GM21529 (cell line): ENCODE measurements at regions not wholly inside any gene's neighbourhood (a gene's known extent, or its start where the extent isn't known, plus 50 kb on each side); places are given as distances from the start of the nearest gene placed in this dataset.
"Not testable (repeated sequence)": the region's sequence is repeated elsewhere in the genome, so short reads cannot be mapped to it uniquely, and the experiment has no call there.

Source experiments
- ATAC-seq: cut with Tn5 transposase; IDR thresholded peaks from one replicate; pipeline ENCODE4 v1.9.1; 2021; ENCODE audit not compliant: unreplicated experiment

DNA sequence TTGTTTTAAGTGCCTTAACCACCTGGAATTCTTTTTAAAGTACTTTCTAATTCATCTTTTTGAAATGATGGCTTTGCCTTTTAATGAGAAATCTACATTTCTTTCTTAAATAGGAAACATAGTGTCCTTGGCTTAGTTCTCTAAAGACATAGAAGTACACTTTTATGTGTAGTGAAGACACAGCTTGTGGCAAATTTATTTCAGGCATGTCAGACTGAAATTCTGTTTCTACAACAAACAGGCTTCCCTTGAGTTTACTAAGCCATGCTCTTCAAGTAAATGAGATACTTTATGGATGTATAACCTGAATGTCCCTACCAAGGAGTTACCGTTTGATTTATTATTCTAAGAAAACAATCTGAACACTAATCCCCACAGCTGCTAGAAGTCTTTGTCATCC lies 136.9 kb upstream of the MAGI2 start:
- no peak for ATAC-seq

DNA sequence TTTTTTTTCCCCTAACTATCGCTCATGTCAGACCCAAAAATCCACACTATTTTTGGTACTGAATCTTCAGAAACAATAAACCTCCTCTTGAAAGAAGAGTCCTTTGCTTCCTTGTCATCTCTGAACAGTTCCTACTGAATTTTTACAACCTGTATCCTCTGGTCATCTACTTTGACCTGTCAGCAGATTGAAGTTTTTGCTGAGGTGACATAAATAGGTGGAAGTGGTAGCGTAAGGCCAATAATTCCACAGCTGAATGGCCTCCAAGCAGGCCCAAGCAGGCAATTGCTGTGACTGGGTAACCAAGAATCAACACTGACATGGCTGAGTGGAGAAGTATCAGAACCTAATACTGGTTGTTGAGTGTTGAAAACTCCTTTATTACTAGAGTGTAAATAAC lies 117.4 kb upstream of the MAGI2 start:
- no peak for ATAC-seq

DNA sequence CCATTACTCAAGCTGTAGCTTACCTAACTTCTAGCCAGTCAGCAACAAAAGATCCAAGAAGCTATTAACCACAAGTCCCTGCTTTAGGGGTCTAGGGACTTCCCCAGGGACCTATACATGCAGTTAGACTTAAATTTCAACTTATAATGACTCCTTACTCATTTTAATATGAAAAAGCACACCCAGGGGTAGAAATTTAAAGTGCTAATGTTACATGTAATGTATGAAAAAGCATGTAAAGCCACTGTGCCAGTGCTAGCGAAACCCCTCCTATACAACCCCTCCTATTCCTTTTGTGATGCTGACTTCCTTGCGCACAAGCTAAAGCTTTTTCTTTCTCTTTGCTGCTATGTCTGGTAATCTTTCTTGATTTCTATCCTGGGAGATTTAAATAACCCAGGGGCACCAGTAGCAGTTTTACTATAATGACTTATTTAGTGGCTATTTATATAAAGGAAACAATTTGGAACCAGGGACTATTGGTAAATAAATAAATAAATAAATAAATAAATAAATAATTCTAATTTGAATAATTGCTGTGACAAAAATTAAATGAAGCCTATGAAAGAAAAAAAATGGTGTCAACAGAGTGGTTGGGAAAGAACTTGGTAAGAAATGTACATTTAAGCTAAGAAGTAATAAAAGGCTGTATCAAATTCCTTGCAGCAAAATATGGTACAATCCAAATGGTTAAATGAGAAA lies 110.5 kb upstream of the MAGI2 start:
- ATAC-seq = no peak

DNA sequence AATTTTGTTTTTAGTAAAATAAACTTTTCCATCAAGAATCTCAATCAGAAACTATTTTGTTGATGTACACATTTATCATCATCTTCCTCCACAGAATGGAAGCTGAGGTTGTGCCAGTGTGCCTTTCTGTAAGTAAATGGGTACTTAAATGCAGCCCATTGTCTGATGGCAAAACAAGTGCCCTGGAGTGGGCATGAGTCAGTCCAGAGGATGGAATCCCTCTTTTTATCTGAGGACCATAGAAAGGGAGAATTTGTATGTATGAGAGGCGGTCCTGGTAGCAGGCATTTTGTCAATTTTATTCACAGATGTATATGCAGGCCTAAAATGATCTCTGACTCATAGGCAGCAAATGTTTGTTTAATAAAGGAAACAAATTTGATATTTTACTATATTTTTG lies 102.1 kb upstream of the MAGI2 start:
- ATAC-seq = no peak

DNA sequence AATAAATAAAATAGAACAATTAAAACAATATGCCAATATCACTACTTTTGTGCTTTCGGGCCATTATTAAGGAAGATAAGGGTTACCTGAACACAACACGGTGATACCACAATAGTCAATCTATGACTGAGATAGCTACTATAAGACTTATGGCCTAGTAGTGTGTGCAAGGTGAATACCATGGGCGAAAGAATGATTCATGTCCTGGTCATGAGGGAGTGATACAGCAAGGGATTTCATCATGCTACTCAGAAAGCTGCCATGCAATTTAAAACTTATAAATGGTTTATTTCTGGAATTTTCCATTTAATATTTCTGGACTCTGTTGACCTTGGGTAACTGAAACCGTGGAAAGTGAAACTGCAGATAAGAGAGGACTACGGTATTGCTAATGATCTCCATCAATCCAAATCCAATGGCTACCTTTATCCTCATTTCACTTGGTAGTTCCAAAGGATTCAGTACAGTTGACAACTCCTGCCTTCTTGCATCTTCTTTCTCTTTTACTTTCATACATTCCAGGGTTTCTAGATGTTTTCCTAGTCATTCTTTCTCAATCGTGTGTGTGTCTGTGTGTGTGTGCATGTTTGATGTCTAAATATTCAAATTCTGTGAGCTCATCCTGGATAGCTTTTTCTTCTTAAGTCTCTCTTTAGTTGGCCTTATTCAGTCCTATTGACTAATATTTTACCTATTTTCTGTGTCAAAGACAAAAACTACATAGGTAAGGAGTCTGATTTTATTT lies 100.5 kb upstream of the MAGI2 start:
- no peak for ATAC-seq

DNA sequence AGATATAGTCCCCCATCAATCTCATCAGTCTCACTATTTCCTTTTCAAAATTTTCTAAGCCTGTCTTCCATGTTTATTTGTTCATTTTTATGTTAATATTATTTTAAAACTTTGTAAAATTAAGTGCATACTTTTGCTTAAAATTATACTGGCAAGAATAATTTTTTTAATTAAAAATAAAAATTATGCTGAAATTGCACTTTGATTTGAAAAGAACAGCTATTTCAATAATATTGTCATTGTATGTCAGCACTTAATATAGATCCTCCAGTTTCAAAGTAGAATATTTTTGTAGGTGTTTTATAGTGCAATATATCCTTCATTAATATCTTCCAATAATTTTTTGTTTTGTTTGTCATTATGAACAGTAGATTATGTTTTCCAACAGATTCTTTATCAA lies 99.0 kb upstream of the MAGI2 start:
- no peak for ATAC-seq

DNA sequence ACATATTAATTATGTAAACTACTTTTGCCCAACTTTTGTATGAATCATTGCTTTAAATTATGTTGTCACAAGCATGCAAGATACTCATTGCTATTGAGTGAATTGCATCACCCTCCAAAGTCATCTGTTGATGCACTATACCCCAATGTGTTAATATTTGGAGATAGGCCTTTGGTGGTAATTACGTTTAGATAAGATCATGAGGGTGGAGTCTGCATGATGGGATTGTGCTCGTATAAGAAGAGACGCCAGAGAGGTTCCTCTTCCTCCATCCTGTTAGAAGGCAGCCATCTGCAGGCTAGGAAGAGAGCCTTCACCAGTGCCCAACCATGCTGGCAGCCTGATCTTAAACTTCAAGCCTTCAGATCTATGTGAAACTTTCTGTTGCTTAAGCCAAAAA lies 95.3 kb upstream of the MAGI2 start:
- ATAC-seq = no peak

GRCh38 chr7:79547132-79547531 lies 93.7 kb upstream of the MAGI2 start:
- no peak for ATAC-seq

DNA sequence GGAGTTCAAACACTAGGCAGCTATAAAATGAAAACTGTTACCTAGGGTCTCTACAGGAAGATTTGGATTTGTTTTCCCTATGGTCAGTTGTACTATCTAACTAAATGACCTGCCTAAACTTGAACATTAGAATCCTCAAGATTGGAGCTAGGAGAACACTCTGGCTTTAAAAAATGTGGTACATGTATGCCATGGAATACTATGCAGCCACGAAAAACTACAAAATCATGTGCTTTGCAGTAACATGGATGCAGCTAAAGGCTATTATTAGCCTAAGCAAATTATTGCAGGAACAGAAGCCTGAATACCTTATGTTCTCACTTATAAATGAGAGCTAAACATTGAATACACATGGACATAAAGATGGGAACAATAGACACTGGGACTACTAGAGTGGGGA lies 87.1 kb upstream of the MAGI2 start:
- no peak for ATAC-seq

DNA sequence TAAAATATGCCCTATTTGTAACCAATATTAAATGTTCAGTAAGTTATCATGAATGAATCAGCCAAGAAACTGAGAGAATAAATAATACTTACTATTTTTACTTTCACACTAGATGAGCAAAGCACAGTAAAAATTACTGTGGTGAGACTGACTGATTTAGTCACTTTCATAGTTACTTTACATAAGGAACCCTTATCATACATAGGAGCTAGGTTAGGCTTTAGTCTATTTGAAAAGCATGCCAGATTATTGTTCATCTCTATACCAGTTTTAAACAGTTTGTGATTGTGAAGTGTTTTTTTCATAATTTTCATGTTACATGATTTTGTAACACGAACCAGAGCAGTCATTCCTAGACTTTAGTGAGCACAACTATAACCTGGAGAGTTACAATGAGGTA lies 80.7 kb upstream of the MAGI2 start:
- no peak for ATAC-seq

GRCh38 chr7:79531905-79532664 lies 78.6 kb upstream of the MAGI2 start:
- no peak for ATAC-seq

GRCh38 chr7:79531116-79531515 lies 77.6 kb upstream of the MAGI2 start:
- no peak for ATAC-seq

GRCh38 chr7:79529881-79530235 lies 76.4 kb upstream of the MAGI2 start:
- ATAC-seq = no peak

- ATAC-seq = no peak
These were observed 75.9 kb upstream of the MAGI2 start for GRCh38 chr7:79529214-79529880.

DNA sequence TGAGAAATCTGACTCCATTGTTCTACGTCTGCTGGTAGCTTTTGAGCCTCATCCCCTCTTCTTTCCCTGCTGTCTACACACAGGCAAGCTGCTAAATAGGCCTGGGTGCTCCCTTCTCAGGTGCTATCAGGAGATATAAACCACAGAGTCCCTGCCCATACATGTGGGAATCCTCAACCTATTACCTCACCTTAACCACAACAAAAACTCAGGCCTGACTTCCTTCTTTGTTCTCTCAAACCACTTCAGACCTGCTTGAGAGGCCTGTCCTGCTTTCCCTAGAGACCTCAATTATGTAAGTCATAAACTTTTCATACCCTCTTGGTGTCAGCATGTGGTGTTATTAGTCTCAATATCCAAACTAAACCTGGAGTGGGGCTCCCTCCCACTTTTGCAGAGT lies 75.0 kb upstream of the MAGI2 start:
- no peak for ATAC-seq

GRCh38 chr7:79524048-79524447 lies 70.6 kb upstream of the MAGI2 start:
- ATAC-seq = no peak

DNA sequence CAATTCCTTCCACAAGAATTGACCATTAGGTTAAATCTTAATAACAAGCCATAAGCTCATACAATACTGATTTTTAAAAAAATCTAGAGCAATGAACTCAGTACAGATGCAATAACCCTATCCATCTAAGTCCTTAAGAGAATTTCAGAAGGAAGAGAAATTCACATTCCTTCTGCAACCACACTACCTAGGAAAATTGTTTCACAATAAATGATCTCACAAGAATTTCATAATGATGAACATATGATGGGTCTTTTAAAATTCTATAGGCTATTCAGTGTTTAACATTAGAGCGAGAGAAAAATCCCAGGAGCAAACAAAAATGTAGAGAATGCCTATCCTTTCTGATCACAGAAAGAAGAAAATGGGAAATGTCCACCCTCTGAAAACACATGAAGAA lies 70.0 kb upstream of the MAGI2 start:
- ATAC-seq = no peak

- ATAC-seq = no peak
These were observed 67.1 kb upstream of the MAGI2 start for GRCh38 chr7:79520543-79520942.

- no peak for ATAC-seq
These were observed 61.9 kb upstream of the MAGI2 start for GRCh38 chr7:79515358-79515757.

DNA sequence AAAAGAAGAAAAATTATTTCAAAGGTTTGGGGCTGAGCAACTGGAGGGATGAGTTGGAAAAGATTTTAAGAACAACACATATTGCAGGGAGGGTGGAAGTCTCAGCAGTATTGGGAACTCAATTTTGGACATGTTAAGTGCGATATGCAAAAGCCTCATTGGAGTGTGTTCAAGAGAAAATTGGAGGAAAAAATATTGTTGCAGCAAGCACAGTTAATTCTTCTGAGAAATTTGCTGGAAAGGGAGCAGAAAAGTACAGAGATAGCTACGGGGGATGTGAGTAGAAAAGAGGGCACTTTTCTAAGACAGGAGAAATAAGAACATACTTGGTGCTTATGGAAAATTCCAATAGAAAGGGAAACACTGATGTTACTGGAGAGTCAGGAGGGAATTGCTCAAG lies 59.8 kb upstream of the MAGI2 start:
- no peak for ATAC-seq

DNA sequence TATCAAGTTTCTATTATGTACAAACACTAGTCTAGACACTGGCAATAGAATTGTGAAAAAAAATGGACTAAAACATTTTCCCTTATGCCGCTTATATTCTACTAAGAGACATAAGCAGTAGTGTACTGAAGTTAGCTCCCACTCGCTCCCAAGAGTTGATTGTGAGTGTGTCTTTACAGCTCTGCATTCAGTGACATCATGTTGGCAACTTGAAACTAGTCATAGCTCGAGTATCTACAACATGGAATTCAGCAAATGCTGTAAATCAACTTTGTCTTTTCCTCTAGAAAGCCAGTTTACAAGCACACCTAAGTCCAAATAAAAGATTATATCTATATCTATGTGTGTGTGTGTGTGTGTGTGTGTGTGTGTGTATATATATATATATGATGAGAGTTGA lies 58.8 kb upstream of the MAGI2 start:
- no peak for ATAC-seq

DNA sequence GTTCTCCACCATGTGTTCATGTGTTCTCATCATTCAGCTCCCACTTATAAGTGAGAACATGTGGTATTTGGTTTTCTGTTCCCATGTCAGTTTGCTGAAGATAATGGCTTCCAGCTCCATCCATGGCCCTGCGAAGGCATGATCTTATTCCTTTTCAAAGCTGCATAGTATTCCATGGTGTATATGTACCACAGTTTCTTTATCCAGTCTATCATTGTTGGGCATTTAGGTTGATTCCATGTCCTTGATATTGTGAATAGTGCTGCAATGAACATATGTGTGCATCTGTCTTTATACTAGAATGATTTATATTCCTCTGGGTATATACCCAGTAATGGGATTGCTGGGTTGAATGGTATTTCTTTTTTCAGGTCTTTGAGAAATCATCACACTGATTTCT lies 57.6 kb upstream of the MAGI2 start:
- ATAC-seq = not testable (repeated sequence)
